ENCODE measurements at regions not wholly inside any gene's neighbourhood (a gene's known extent, or its start where the extent isn't known, plus 50 kb on each side); places are given as distances from the start of the nearest gene placed in this dataset.
"Not testable (repeated sequence)": the region's sequence is repeated elsewhere in the genome, so short reads cannot be mapped to it uniquely, and the experiment has no call there.

DNA sequence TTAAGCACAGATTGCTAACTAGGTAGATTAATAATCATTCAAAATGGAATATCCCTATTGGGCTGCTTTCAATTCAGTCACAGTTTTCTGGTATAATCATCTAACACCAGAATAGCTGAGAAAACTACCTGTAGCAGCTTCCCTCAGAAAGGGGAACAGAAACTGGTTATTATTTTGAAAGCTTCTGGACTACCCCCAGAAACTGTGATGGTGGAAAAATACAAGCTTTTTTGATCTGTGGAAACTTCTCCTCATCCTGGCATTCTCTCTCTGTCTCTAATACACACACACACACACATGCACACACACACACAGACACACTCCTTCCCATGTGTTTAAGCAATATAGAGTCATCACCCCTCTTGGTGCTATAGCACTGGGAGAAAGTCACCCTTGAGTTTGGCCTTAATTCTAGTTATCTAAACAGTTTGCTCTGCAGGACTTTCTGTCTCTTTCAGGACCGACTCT lies 251.5 kb upstream of the LMO3 start:
- no peak for DNase-seq (ENCODE audit: low spot score)

DNA sequence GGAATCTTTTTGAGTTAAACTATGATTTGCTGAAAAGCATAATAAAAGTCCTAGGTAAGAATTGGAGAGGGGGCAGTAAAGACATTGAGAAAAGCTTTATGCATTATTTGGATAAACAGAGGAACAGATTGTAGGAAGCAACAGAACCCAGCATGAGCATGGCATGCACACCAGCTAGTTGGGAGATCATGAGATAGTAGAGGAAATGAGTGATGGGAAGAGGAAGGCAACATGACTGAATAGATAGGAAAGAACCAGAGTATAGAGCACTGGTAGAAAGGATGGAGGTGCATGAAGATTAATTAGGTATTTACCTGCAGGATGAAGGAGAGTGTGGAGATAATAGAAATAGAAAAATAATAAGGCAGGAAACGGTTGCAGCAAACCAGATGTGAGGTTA lies 248.5 kb upstream of the LMO3 start:
- DNase-seq (ENCODE audit: low spot score): no peak

- no peak for DNase-seq (ENCODE audit: low spot score)
Measured at GRCh38 chr12:16849473-16849872, 243.5 kb upstream of the LMO3 start.

DNA sequence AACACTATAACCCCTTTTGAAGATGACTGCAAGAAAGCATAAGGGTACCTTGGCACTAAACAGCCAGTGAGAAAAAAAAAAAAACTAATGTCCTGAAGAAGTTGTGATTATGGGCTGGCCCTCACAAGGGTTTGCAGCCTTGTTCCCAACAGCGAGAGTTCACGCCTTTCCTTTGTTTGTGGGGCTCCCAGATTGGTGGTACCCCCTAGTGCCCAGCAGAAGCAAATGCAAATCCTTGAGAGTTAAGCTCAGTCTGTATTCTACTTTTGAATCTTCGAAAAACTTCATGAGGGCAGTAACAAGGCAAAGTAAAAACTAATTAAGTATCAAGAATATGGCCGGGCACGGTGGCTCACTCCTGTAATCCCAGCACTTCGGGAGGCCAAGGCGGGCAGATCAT lies 238.9 kb upstream of the LMO3 start:
- no peak for DNase-seq (ENCODE audit: low spot score)

DNA sequence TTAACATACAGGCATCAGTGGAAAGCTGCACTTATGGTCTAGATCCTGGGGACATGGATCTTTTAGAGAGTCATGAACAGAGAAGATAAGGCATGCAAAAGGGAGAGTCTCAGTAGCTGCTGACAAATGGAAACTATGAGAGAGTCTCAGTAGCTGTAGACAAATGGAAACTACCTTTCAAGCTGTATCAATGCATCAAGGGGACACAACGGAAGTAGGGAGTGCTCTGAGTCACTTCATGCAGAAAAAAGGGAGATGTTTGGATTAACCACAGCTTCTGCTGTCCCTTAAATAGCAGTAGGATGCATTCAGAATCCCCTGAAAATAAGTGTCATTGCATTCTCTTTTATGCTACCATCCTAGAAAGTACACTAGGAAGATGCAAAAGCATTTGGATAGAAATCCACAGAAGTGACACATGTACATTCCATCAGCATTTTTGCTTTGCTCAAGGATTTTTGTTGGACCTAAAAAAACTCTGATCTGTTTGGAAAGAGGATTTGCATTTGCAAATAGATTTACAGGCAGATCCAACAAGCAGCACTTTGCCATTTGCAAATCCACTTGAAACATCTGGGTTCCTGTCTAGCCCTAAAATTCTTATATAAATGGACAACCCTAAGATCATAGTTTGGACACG lies 227.5 kb upstream of the LMO3 start:
- DNase-seq (ENCODE audit: low spot score): no peak

DNA sequence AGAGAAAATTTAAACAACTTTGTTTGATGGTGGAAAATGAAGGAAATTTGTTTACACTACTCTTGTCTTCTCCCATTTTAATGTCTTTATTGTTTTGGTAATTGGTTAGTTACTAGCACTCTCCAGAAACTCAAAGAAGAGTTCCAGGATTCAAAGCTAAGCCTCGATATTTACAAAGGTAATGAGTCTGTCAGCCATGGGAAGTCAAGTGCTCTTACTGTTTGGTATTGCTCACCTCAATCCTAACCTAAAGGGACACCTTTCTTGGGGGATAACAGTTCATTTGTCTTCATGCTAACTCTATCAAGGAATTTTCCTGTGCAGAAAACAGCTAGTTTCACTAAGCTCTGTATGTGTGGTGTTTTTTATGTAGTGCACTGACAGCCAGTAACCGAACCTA lies 222.9 kb upstream of the LMO3 start:
- DNase-seq (ENCODE audit: low spot score): no peak

DNA sequence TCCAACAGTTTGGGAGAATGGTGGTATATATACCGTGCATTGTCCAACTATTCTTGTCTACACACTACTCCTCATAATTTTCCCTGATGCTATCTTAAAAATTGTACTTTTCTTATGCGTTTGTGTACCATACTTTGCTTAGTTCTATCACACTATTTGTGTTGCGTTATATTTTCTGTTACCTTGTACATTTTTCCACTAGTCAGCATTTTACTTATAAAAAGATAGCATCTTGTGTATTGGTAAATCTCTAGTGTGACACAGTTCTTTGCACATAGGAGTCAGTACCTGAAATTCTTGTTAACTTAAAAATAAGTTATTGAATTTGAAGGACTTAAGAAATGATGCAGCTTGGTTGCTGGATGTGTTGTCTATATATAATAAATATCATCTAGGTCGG lies 201.8 kb upstream of the LMO3 start:
- no peak for DNase-seq (ENCODE audit: low spot score)

GRCh38 chr12:16796168-16796567 lies 190.2 kb upstream of the LMO3 start:
- no peak for DNase-seq (ENCODE audit: low spot score)

GRCh38 chr12:16789204-16789790 lies 183.3 kb upstream of the LMO3 start:
- no peak for DNase-seq (ENCODE audit: low spot score)

DNA sequence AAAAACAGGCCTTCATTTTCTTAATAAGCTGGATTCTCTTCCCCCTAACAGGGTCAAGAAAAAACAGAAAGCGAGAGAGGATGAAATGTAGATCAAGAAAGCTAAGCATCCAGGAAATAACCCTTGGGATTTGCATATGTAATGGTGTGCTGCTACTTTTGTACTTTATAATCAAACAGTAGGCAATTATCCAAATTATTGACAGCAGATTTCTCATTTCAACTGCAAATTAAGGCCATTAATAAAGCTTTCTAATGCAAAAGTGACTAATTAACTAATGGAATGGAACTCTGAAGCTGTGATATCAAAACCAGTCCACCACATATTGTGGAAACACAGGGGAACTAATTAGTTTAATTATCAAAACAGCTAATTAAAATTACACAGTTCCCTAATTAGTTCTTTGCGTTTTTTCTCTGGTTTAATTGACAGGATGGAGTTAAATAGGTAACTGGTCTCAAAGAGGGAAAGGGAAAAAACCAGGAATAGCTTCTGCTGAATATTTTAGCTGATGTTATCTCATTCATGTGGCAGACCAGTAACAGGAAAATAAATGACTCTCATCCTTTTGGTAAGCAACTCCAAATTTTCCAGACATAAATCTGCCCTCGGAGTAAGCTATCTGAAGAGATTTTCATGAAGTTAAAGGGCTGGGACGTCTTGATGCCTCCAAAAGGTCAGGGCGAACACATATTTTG lies 182.7 kb upstream of the LMO3 start:
- DNase-seq (ENCODE audit: low spot score): no peak

- DNase-seq (ENCODE audit: low spot score): no peak
Measured at GRCh38 chr12:16785953-16786352, 180.0 kb upstream of the LMO3 start.

GRCh38 chr12:16785524-16785923 lies 179.6 kb upstream of the LMO3 start:
- DNase-seq (ENCODE audit: low spot score): no peak

GRCh38 chr12:16769129-16769528 lies 163.2 kb upstream of the LMO3 start:
- DNase-seq (ENCODE audit: low spot score): not testable (repeated sequence)

DNA sequence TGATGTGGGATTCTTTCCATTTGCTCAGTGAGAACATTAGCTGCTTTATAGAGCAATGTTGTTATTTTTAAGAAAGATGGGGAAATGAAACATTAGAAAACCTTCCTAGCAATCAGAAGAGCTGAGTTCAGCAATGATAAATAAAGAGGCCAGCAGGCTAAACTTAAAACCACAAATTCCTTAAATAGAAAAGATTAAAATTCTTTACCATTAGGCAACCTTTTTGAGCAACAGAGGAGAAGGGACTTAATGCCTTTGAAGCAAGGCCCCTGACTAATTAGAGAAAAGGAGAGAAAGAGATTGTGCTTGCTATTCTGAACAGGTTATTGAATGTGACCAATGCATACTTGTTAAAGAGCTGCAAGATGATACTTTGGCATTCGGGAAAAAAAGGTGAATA lies 160.8 kb upstream of the LMO3 start:
- DNase-seq (ENCODE audit: low spot score): no peak

DNA sequence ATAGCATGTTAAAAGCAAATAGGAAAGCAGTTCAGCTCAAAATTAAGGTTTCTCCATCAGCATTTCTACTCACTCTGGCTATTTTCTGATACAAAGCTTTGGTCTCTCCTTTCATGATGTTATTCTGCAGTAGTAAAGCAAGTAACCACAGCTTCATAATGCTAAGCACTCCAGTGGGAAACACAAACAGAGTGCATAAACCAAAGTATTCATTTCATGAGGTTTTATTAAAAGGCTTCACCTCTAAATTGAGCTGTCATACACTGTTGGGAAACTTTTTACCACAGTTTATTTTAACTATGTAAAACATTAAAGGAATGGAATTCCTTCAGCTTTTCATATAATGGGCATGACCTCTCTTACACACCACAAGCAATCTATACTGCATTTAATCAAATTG lies 157.9 kb upstream of the LMO3 start:
- no peak for DNase-seq (ENCODE audit: low spot score)

DNA sequence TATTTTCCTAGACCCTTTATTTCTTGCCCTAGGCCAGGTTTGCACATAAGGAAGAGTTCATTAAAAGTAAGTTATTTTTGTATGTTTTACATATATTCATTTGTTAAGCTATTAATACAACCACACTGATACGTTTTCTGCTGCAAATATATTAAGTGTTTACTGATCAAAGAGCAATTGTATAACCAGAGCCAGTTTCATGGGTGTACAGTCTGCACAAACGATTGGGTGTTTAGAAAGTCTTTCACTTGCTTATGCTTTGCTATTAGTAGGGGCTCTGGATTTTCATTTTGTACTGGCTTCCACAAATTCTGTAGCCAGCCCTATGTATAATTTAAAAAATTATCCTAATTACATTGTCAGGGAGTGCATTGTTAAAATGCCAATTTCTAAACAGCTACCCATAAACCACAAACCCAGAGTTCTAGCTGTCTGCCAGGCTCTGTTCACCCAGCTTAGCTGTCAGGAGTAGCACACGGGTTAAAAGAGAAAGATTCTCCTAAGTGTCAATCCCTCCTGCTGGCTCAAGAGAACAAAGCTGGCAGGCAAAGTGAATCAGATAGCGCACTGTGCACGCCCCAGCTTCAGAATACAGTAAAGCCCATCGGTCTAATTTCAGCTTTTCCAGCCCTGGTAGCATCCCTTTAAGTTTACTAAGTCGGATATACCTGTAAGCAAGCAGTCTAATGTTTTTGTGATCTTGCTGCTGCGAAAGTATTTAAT lies 151.0 kb upstream of the LMO3 start:
- DNase-seq (ENCODE audit: low spot score): no peak

DNA sequence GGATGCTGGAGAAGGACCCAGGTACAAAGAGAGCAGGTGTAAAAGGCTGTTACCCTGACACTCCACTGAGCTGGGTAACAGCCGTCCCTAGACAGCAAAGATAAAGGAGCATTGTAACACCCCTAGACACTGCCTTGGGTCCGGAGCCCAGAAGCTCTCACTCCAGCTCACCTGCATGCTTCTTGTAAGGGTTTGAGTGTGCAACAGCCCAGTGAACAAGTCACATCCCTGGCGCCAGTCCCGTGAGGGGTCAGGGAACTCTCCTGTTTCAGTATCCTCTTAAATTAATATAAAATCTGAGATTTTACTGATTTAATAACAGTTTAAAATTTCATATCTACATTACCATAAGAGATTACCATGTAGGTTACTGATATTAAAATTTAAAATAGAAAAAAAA lies 124.8 kb upstream of the LMO3 start:
- DNase-seq (ENCODE audit: low spot score): no peak

- DNase-seq (ENCODE audit: low spot score): no peak
Measured at GRCh38 chr12:16726879-16727278, 120.9 kb upstream of the LMO3 start.

DNA sequence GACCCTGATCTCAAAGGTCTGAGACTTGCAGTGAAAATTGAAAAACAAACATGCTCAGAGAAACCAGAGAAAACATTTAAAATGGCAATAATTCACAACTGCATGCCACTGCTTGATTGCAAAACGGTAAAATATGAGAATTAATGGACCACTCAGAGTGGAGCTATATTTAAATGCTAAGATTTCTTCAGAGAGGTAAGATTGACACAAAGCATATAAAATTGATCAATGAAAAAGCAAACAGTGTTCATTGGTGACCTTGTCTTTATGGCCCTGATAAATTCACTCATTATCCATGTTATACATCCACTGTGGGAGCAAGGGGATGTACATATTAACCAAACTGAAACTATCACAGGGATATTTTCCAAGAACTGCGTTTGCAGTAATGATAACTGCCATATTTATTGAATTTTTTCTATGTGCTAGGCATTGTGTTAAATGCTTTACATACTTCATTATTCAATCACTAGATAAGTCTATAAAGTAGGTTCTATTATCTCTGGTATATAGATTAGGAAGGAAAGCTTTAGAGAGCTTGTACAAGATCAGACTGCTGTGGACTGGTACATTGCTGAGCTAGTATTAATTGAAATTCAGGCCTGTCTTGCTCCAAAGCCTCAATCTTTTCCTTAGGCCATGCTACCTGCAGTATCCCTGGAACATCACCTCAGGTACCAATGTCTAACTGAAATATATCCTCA lies 113.9 kb upstream of the LMO3 start:
- DNase-seq (ENCODE audit: low spot score): no peak

- no peak for DNase-seq (ENCODE audit: low spot score)
Measured at GRCh38 chr12:16716928-16717327, 111.0 kb upstream of the LMO3 start.

DNA sequence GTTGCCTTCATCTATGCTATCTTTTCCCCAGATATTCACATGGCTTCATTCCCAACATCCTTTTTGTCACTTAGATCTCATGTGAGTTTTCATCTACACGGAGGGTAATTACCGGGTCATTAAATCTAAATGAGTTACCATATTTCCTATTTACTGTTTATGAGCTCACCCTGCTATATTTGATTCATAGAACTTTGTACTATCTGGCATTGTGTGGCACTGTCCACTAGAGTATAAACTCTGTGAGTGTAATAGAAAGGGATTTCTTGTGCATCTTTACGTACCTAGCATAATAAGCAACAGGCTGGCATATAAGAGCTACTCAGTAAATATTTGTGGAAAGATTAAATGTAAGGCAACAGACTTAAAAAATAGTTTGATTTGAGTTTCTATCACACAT lies 86.1 kb upstream of the LMO3 start:
- no peak for DNase-seq (ENCODE audit: low spot score)

GRCh38 chr12:16691624-16692023 lies 85.7 kb upstream of the LMO3 start:
- DNase-seq (ENCODE audit: low spot score): no peak
